ENCODE measurements at regions not wholly inside any gene's neighbourhood (a gene's known extent, or its start where the extent isn't known, plus 50 kb on each side); places are given as distances from the start of the nearest gene placed in this dataset.

- in situ Hi-C loops (cut with HindIII; ENCODE audit: low pct_unique_long_range_greater_than_20kb, low sequenced_read_pairs) (no loop called here), intact Hi-C loops (cut with micrococcal nuclease; ENCODE audit: unreplicated experiment) (no loop called here)
- ATAC-seq = no peak
- DNase-seq (ENCODE audit: low read depth, low spot score) = no peak
- CTCF ChIA-PET = no interaction called here
- POLR2A ChIA-PET = no interaction called here
- Histone ChIP-seq H3K27me3 (ENCODE audit: control insufficient read depth, insufficient read depth, low read length) (no peaks in the 10 kb centered on the region; the same call in 1 of the 2 replicates), H3K9me3 (ENCODE audit: control insufficient read depth, insufficient read depth, low read depth, low read length) (no peaks in the 10 kb centered on the region), H3K27ac (ENCODE audit: low read length) (no peak overlapping the region), H3K4me3 (ENCODE audit: low read depth in 2 of 2, low read length in 2 of 2) (no peak overlapping the region), H3K36me3 (ENCODE audit: control insufficient read depth, insufficient read depth, low read length) (no peaks in the 10 kb centered on the region), H3K4me1 (ENCODE audit: control insufficient read depth, insufficient read depth, low read length) (no peaks in the 10 kb centered on the region)
- TF ChIP-seq POLR2AphosphoS5 (IDR thresholded peaks at IDR 0.05; ENCODE audit: low read depth, low read length) (no peak), CTCF (IDR thresholded peaks at IDR 0.05) (no peak), SIN3A (IDR thresholded peaks at IDR 0.05; ENCODE audit: borderline replicate concordance, insufficient read depth, low read depth, low read length) (no peak), REST (IDR thresholded peaks at IDR 0.05; ENCODE audit: insufficient read depth in 1 of 2, low read depth in 2 of 2, low read length in 1 of 2) (no peak), TCF7L2 (IDR thresholded peaks at IDR 0.05; ENCODE audit: low read depth, low read length) (no peak)
- BruUV-seq (replicated peaks) = no TSS peak
These were observed 51.4 kb upstream of the TMCC3 start for GRCh38 chr12:94701711-94702110.

GRCh38 chr12:94700662-94701061 lies 50.3 kb upstream of the TMCC3 start:
- in situ Hi-C loops (cut with HindIII; ENCODE audit: low pct_unique_long_range_greater_than_20kb, low sequenced_read_pairs) = no loop called here
- no peak for TF ChIP-seq POLR2AphosphoS5 (IDR thresholded peaks at IDR 0.05; ENCODE audit: low read depth, low read length)
- no peak for TF ChIP-seq SIN3A (IDR thresholded peaks at IDR 0.05; ENCODE audit: borderline replicate concordance, insufficient read depth, low read depth, low read length)
- TF ChIP-seq TCF7L2 (IDR thresholded peaks at IDR 0.05; ENCODE audit: low read depth, low read length) = no peak
- no peak for TF ChIP-seq REST (IDR thresholded peaks at IDR 0.05; ENCODE audit: insufficient read depth in 1 of 2, low read depth in 2 of 2, low read length in 1 of 2)
- no peak for TF ChIP-seq CTCF (IDR thresholded peaks at IDR 0.05)
- ChIA-PET POLR2A (interaction anchor here (0.6 kb wide), 1 partner anchor 9 kb away, joined by 3 read pairs; no protein-coding TSS in a partner anchor), CTCF (no interaction called here)
- Histone ChIP-seq H3K27me3 (ENCODE audit: control insufficient read depth, insufficient read depth, low read length) (no peaks in the 10 kb centered on the region; the same call in 1 of the 2 replicates), H3K36me3 (ENCODE audit: control insufficient read depth, insufficient read depth, low read length) (no peaks in the 10 kb centered on the region), H3K27ac (ENCODE audit: low read length) (no peak overlapping the region), H3K9me3 (ENCODE audit: control insufficient read depth, insufficient read depth, low read depth, low read length) (no peaks in the 10 kb centered on the region), H3K4me1 (ENCODE audit: control insufficient read depth, insufficient read depth, low read length) (no peaks in the 10 kb centered on the region), H3K4me3 (ENCODE audit: low read depth in 2 of 2, low read length in 2 of 2) (no peak overlapping the region)
- no TSS peak for BruUV-seq (replicated peaks)
- DNase-seq (ENCODE audit: low read depth, low spot score) = no peak
- ATAC-seq = no peak
- intact Hi-C loops (cut with micrococcal nuclease; ENCODE audit: unreplicated experiment) = no loop called here

Data from Panc1 (cell line).